ENCODE measurements at regions not wholly inside any gene's neighbourhood (a gene's known extent, or its start where the extent isn't known, plus 50 kb on each side); places are given as distances from the start of the nearest gene placed in this dataset.

DNA sequence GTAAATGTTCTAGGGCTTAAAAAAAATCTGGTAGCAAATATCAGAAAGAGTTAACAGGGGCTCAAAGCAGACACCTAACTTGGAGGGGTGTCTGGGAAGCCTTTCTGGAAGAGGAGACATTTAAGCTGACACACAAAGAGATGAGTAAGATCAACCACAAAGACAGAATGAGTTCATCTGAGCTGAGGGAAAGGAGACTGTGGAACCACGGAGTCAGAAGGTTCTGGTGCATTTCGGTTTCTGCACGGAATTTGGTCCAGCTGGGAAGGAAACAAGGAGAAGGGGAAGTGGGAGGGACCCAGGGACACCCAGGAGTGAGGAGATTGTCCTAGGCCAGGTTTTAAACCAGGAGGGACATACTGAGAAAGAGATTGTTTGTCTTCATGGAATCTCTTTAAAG is 161.1 kb downstream of the PHETA1 start:
- intact Hi-C loops (cut with micrococcal nuclease; ENCODE audit: unreplicated experiment) (no loop called here), in situ Hi-C loops (cut with MboI) (no loop called here)
- no peak overlapping the region for H3K9ac ChIP-seq (ENCODE audit: control insufficient read depth, insufficient read depth, low read length)
- POLR2A ChIA-PET = no interaction called here
- FAIRE-seq (no peak), DNase-seq (ENCODE audit: low read depth, low spot score) (no peak), ATAC-seq (no peak)
- H3K4me1 ChIP-seq (ENCODE audit: control insufficient read depth, insufficient read depth, low read length) = no peaks in the 10 kb centered on the region
- H3K36me3 ChIP-seq (ENCODE audit: control insufficient read depth in 2 of 2, insufficient read depth in 2 of 2, low read length in 1 of 2) = no peaks in the 10 kb centered on the region
- H3K4me2 ChIP-seq (ENCODE audit: control insufficient read depth, insufficient read depth) = no peak overlapping the region
- SMC1A ChIA-PET (ENCODE audit: uncharacterized antibody, unreplicated experiment) = no interaction called here
- no peaks in the 10 kb centered on the region for H3K79me2 ChIP-seq (ENCODE audit: control insufficient read depth, insufficient read depth, low read length)
- H3K4me3 ChIP-seq = no peak overlapping the region
- RAD21 ChIA-PET (ENCODE audit: unreplicated experiment) = no interaction called here
- WGBS (ENCODE audit: insufficient coverage, insufficient replicate concordance, low lambda C conversion rate, missing lambda C conversion rate) = 4% methylated on average over 3 of the region's 3 CpGs
- no peak overlapping the region for H3K27ac ChIP-seq (ENCODE audit: control insufficient read depth, insufficient read depth)
- CTCF ChIA-PET = no interaction called here
- no peak overlapping the region for H2AFZ ChIP-seq (ENCODE audit: control insufficient read depth, low read depth, low read length)
- no peaks in the 10 kb centered on the region for H3K9me3 ChIP-seq (replicated peaks; ENCODE audit: control insufficient read depth, insufficient read depth, low read length)
- no TSS peak for BruUV-seq (replicated peaks)
- peaks cover 2% of the 10 kb centered on the region in 2 experiments; a peak in 2 of 4 replicates for H3K27me3 ChIP-seq (replicated peaks in 1 of 2; ENCODE audit: control insufficient read depth in 2 of 2, insufficient read depth in 2 of 2, low read length in 1 of 2)
- H4K20me1 ChIP-seq (ENCODE audit: control insufficient read depth, insufficient read depth) = no peaks in the 10 kb centered on the region
- TF ChIP-seq EGR1 (IDR thresholded peaks at IDR 0.05; ENCODE audit: borderline replicate concordance in 1 of 2, low read depth in 2 of 2, low read length in 2 of 2) (no peak), NR2F1 (conservative IDR thresholded peaks at IDR 0.05) (no peak), SIN3A (IDR thresholded peaks at IDR 0.05; ENCODE audit: low read depth, low read length) (no peak), RBBP5 (conservative IDR thresholded peaks at IDR 0.05) (no peak), HDGF (IDR thresholded peaks at IDR 0.05) (no peak), JUND (IDR thresholded peaks at IDR 0.05; ENCODE audit: low read depth, low read length) (no peak), TCF7 (IDR thresholded peaks at IDR 0.05; ENCODE audit: borderline replicate concordance) (no peak), TBL1XR1 (IDR thresholded peaks at IDR 0.05; ENCODE audit: low read depth, low read length) (no peak), PAX5 (IDR thresholded peaks at IDR 0.05; ENCODE audit: borderline replicate concordance, low read depth, low read length) (no peak), SP1 (IDR thresholded peaks at IDR 0.05; ENCODE audit: low read depth, low read length) (no peak), RAD21 (IDR thresholded peaks at IDR 0.05; ENCODE audit: insufficient read depth, low read depth, low read length) (no peak), GATAD2B (conservative IDR thresholded peaks at IDR 0.05; ENCODE audit: low read depth) (no peak), CHD2 (IDR thresholded peaks at IDR 0.05; ENCODE audit: borderline replicate concordance, low read depth, low read length) (no peak)
- TF ChIP-seq, protein P1, sequence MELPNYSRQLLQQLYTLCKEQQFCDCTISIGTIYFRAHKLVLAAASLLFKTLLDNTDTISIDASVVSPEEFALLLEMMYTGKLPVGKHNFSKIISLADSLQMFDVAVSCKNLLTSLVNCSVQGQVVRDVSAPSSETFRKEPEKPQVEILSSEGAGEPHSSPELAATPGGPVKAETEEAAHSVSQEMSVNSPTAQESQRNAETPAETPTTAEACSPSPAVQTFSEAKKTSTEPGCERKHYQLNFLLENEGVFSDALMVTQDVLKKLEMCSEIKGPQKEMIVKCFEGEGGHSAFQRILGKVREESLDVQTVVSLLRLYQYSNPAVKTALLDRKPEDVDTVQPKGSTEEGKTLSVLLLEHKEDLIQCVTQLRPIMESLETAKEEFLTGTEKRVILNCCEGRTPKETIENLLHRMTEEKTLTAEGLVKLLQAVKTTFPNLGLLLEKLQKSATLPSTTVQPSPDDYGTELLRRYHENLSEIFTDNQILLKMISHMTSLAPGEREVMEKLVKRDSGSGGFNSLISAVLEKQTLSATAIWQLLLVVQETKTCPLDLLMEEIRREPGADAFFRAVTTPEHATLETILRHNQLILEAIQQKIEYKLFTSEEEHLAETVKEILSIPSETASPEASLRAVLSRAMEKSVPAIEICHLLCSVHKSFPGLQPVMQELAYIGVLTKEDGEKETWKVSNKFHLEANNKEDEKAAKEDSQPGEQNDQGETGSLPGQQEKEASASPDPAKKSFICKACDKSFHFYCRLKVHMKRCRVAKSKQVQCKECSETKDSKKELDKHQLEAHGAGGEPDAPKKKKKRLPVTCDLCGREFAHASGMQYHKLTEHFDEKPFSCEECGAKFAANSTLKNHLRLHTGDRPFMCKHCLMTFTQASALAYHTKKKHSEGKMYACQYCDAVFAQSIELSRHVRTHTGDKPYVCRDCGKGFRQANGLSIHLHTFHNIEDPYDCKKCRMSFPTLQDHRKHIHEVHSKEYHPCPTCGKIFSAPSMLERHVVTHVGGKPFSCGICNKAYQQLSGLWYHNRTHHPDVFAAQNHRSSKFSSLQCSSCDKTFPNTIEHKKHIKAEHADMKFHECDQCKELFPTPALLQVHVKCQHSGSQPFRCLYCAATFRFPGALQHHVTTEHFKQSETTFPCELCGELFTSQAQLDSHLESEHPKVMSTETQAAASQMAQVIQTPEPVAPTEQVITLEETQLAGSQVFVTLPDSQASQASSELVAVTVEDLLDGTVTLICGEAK (IDR thresholded peaks at IDR 0.05; ENCODE audit: borderline replicate concordance) = no peak
- TF ChIP-seq, protein P2, sequence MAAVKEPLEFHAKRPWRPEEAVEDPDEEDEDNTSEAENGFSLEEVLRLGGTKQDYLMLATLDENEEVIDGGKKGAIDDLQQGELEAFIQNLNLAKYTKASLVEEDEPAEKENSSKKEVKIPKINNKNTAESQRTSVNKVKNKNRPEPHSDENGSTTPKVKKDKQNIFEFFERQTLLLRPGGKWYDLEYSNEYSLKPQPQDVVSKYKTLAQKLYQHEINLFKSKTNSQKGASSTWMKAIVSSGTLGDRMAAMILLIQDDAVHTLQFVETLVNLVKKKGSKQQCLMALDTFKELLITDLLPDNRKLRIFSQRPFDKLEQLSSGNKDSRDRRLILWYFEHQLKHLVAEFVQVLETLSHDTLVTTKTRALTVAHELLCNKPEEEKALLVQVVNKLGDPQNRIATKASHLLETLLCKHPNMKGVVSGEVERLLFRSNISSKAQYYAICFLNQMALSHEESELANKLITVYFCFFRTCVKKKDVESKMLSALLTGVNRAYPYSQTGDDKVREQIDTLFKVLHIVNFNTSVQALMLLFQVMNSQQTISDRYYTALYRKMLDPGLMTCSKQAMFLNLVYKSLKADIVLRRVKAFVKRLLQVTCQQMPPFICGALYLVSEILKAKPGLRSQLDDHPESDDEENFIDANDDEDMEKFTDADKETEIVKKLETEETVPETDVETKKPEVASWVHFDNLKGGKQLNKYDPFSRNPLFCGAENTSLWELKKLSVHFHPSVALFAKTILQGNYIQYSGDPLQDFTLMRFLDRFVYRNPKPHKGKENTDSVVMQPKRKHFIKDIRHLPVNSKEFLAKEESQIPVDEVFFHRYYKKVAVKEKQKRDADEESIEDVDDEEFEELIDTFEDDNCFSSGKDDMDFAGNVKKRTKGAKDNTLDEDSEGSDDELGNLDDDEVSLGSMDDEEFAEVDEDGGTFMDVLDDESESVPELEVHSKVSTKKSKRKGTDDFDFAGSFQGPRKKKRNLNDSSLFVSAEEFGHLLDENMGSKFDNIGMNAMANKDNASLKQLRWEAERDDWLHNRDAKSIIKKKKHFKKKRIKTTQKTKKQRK (IDR thresholded peaks at IDR 0.05; ENCODE audit: low read depth, low read length) = no peak
- TF ChIP-seq, protein P3, sequence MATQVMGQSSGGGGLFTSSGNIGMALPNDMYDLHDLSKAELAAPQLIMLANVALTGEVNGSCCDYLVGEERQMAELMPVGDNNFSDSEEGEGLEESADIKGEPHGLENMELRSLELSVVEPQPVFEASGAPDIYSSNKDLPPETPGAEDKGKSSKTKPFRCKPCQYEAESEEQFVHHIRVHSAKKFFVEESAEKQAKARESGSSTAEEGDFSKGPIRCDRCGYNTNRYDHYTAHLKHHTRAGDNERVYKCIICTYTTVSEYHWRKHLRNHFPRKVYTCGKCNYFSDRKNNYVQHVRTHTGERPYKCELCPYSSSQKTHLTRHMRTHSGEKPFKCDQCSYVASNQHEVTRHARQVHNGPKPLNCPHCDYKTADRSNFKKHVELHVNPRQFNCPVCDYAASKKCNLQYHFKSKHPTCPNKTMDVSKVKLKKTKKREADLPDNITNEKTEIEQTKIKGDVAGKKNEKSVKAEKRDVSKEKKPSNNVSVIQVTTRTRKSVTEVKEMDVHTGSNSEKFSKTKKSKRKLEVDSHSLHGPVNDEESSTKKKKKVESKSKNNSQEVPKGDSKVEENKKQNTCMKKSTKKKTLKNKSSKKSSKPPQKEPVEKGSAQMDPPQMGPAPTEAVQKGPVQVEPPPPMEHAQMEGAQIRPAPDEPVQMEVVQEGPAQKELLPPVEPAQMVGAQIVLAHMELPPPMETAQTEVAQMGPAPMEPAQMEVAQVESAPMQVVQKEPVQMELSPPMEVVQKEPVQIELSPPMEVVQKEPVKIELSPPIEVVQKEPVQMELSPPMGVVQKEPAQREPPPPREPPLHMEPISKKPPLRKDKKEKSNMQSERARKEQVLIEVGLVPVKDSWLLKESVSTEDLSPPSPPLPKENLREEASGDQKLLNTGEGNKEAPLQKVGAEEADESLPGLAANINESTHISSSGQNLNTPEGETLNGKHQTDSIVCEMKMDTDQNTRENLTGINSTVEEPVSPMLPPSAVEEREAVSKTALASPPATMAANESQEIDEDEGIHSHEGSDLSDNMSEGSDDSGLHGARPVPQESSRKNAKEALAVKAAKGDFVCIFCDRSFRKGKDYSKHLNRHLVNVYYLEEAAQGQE (IDR thresholded peaks at IDR 0.05; ENCODE audit: low read depth, low read length) = no peak
